ENCODE measurements at regions not wholly inside any gene's neighbourhood (a gene's known extent, or its start where the extent isn't known, plus 50 kb on each side); places are given as distances from the start of the nearest gene placed in this dataset.

GRCh38 chr2:23034996-23035395 is 350.0 kb upstream of the KLHL29 start:
- TF ChIP-seq CTCF (IDR thresholded peaks at IDR 0.05), result no peak
- TF ChIP-seq POLR2AphosphoS5 (IDR thresholded peaks at IDR 0.05; ENCODE audit: insufficient read depth in 1 of 2, low read depth in 1 of 2), result no peak
- TF ChIP-seq POLR2A (IDR thresholded peaks at IDR 0.05), result no peak

GRCh38 chr2:23036629-23037028 is 348.4 kb upstream of the KLHL29 start:
- no peaks in the 10 kb centered on the region for H3K4me1 ChIP-seq
- no peaks in the 10 kb centered on the region for H3K36me3 ChIP-seq
- intact Hi-C loops (cut with DNase I), result no loop called here
- H3K27me3 ChIP-seq, result no peaks in the 10 kb centered on the region
- DNase-seq (ENCODE audit: extremely low spot score in 2 of 2), result no peak
- H3K4me3 ChIP-seq, result no peak overlapping the region
- no peak overlapping the region for H3K27ac ChIP-seq
- H3K9me3 ChIP-seq, result no peaks in the 10 kb centered on the region
- TF ChIP-seq POLR2A (IDR thresholded peaks at IDR 0.05) (no peak), POLR2AphosphoS5 (IDR thresholded peaks at IDR 0.05; ENCODE audit: insufficient read depth in 1 of 2, low read depth in 1 of 2) (no peak), CTCF (IDR thresholded peaks at IDR 0.05) (no peak)

More at GRCh38 chr2:23034996-23035395, 350.0 kb upstream of the KLHL29 start:
- intact Hi-C loops (cut with DNase I), result no loop called here
- Histone ChIP-seq H3K27ac (no peak overlapping the region), H3K4me1 (no peaks in the 10 kb centered on the region), H3K27me3 (no peaks in the 10 kb centered on the region), H3K4me3 (no peak overlapping the region), H3K9me3 (no peaks in the 10 kb centered on the region), H3K36me3 (no peaks in the 10 kb centered on the region)
- DNase-seq (ENCODE audit: extremely low spot score in 2 of 2), result no peak

GRCh38 chr2:23037596-23037995 is 347.4 kb upstream of the KLHL29 start:
- TF ChIP-seq POLR2A (IDR thresholded peaks at IDR 0.05) (no peak), POLR2AphosphoS5 (IDR thresholded peaks at IDR 0.05; ENCODE audit: insufficient read depth in 1 of 2, low read depth in 1 of 2) (no peak)
- Histone ChIP-seq H3K36me3 (no peaks in the 10 kb centered on the region), H3K4me1 (peaks cover 3% of the 10 kb centered on the region), H3K27ac (no peak overlapping the region), H3K4me3 (no peak overlapping the region), H3K9me3 (no peaks in the 10 kb centered on the region), H3K27me3 (no peaks in the 10 kb centered on the region)
- DNase-seq (ENCODE audit: extremely low spot score in 2 of 2), result no peak
- intact Hi-C loops (cut with DNase I), result no loop called here

GRCh38 chr2:23041443-23041842 is 343.5 kb upstream of the KLHL29 start:
- no peak overlapping the region for H3K27ac ChIP-seq

GRCh38 chr2:23042216-23042906 is 342.6 kb upstream of the KLHL29 start:
- peaks cover 6% of the 10 kb centered on the region for H3K4me1 ChIP-seq
- intact Hi-C loops (cut with DNase I), result no loop called here
- DNase-seq (ENCODE audit: extremely low spot score in 2 of 2), result no peak

More at GRCh38 chr2:23041443-23041842, 343.5 kb upstream of the KLHL29 start:
- no peaks in the 10 kb centered on the region for H3K36me3 ChIP-seq
- no peaks in the 10 kb centered on the region for H3K27me3 ChIP-seq
- H3K9me3 ChIP-seq, result no peaks in the 10 kb centered on the region
- intact Hi-C loops (cut with DNase I), result no loop called here
- H3K4me1 ChIP-seq, result peaks cover 6% of the 10 kb centered on the region
- H3K4me3 ChIP-seq, result no peak overlapping the region
- no peak for DNase-seq (ENCODE audit: extremely low spot score in 2 of 2)
- TF ChIP-seq CTCF (IDR thresholded peaks at IDR 0.05) (no peak), POLR2AphosphoS5 (IDR thresholded peaks at IDR 0.05; ENCODE audit: insufficient read depth in 1 of 2, low read depth in 1 of 2) (no peak), POLR2A (IDR thresholded peaks at IDR 0.05) (no peak)

More at GRCh38 chr2:23042216-23042906, 342.6 kb upstream of the KLHL29 start:
- TF ChIP-seq POLR2AphosphoS5 (IDR thresholded peaks at IDR 0.05; ENCODE audit: insufficient read depth in 1 of 2, low read depth in 1 of 2) (no peak), POLR2A (IDR thresholded peaks at IDR 0.05) (no peak), CTCF (IDR thresholded peaks at IDR 0.05) (no peak)
- Histone ChIP-seq H3K36me3 (no peaks in the 10 kb centered on the region), H3K4me3 (no peak overlapping the region), H3K27me3 (no peaks in the 10 kb centered on the region), H3K9me3 (no peaks in the 10 kb centered on the region), H3K27ac (no peak overlapping the region)

Data from vagina (tissue), 2 donors.